ENCODE measurements at regions not wholly inside any gene's neighbourhood (a gene's known extent, or its start where the extent isn't known, plus 50 kb on each side); places are given as distances from the start of the nearest gene placed in this dataset.

DNA sequence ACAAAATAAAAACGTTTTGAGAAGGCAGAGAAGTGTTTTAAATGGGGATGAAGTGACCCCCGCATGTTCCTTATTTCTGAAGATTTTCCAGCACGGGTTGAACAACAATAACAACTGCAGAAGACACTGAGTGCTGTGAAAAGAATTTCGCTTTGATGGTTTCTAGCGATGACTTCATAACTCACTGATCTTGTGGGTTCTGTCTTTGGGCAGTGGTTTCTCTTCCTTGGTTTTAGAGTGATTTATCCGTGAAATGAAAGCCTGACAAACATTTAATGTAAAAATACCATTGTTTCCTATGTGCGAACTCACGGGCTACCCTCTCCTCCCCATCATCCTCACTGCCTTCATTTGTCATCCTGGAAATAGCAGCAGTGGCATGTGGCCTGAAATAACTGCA is 793.9 kb downstream of the QKI start:
- H4K20me1 ChIP-seq (ENCODE audit: insufficient read depth, low read length, poor library complexity, severe bottlenecking) = no peaks in the 10 kb centered on the region

GRCh38 chr6:164206807-164207423 is 792.4 kb downstream of the QKI start:
- no peaks in the 10 kb centered on the region for H4K20me1 ChIP-seq (ENCODE audit: insufficient read depth, low read length, poor library complexity, severe bottlenecking)
- no peaks in the 10 kb centered on the region for H3K9me2 ChIP-seq (replicated peaks; ENCODE audit: low read depth, low read length)
- no peaks in the 10 kb centered on the region for H3K27me3 ChIP-seq (ENCODE audit: insufficient read depth, low read length, poor library complexity, severe bottlenecking)
- no peak overlapping the region for H3K4me2 ChIP-seq (ENCODE audit: low read depth, low read length, poor library complexity, severe bottlenecking)
- no peak overlapping the region for H3K9ac ChIP-seq (ENCODE audit: low read depth, low read length, poor library complexity, severe bottlenecking)
- no peaks in the 10 kb centered on the region for H3K36me3 ChIP-seq (ENCODE audit: insufficient read depth, low read length)
- no peak overlapping the region for H3K4me3 ChIP-seq (ENCODE audit: low read length, poor library complexity, severe bottlenecking)
- H2AFZ ChIP-seq (ENCODE audit: low read length) = no peak overlapping the region
- TF ChIP-seq EZH2phosphoT487 (IDR thresholded peaks at IDR 0.05; ENCODE audit: borderline replicate concordance) = no peak
- TF ChIP-seq, protein P1, sequence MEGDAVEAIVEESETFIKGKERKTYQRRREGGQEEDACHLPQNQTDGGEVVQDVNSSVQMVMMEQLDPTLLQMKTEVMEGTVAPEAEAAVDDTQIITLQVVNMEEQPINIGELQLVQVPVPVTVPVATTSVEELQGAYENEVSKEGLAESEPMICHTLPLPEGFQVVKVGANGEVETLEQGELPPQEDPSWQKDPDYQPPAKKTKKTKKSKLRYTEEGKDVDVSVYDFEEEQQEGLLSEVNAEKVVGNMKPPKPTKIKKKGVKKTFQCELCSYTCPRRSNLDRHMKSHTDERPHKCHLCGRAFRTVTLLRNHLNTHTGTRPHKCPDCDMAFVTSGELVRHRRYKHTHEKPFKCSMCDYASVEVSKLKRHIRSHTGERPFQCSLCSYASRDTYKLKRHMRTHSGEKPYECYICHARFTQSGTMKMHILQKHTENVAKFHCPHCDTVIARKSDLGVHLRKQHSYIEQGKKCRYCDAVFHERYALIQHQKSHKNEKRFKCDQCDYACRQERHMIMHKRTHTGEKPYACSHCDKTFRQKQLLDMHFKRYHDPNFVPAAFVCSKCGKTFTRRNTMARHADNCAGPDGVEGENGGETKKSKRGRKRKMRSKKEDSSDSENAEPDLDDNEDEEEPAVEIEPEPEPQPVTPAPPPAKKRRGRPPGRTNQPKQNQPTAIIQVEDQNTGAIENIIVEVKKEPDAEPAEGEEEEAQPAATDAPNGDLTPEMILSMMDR (conservative IDR thresholded peaks at IDR 0.05; ENCODE audit: low read length) = no peak
- no peaks in the 10 kb centered on the region; the same call in 1 of the 2 replicates for H3K9me3 ChIP-seq (ENCODE audit: insufficient read depth, low read depth, low read length)
- H3K4me1 ChIP-seq (ENCODE audit: insufficient read depth, low read length, poor library complexity, severe bottlenecking) = no peaks in the 10 kb centered on the region
- H3K79me2 ChIP-seq (ENCODE audit: insufficient read depth, low read length) = no peaks in the 10 kb centered on the region
- no peaks in the 10 kb centered on the region for H3F3A ChIP-seq (ENCODE audit: low read depth)

More for the DNA sequence above, 793.9 kb downstream of the QKI start:
- H3K9ac ChIP-seq (ENCODE audit: low read depth, low read length, poor library complexity, severe bottlenecking) = no peak overlapping the region
- H2AFZ ChIP-seq (ENCODE audit: low read length) = no peak overlapping the region
- TF ChIP-seq, protein P1 (conservative IDR thresholded peaks at IDR 0.05; ENCODE audit: low read length) = no peak
- no peak for TF ChIP-seq EZH2phosphoT487 (IDR thresholded peaks at IDR 0.05; ENCODE audit: borderline replicate concordance)
- H3K36me3 ChIP-seq (ENCODE audit: insufficient read depth, low read length) = no peaks in the 10 kb centered on the region
- no peaks in the 10 kb centered on the region for H3K4me1 ChIP-seq (ENCODE audit: insufficient read depth, low read length, poor library complexity, severe bottlenecking)
- H3K9me2 ChIP-seq (replicated peaks; ENCODE audit: low read depth, low read length) = no peaks in the 10 kb centered on the region
- no peaks in the 10 kb centered on the region for H3K79me2 ChIP-seq (ENCODE audit: insufficient read depth, low read length)
- no peaks in the 10 kb centered on the region; the same call in 1 of the 2 replicates for H3K9me3 ChIP-seq (ENCODE audit: insufficient read depth, low read depth, low read length)
- no peak overlapping the region for H3K4me2 ChIP-seq (ENCODE audit: low read depth, low read length, poor library complexity, severe bottlenecking)
- H3F3A ChIP-seq (ENCODE audit: low read depth) = no peaks in the 10 kb centered on the region
- H3K27me3 ChIP-seq (ENCODE audit: insufficient read depth, low read length, poor library complexity, severe bottlenecking) = no peaks in the 10 kb centered on the region
- no peak overlapping the region for H3K4me3 ChIP-seq (ENCODE audit: low read length, poor library complexity, severe bottlenecking)

GRCh38 chr6:164200071-164200470 is 785.6 kb downstream of the QKI start:
- no peaks in the 10 kb centered on the region for H3K36me3 ChIP-seq (ENCODE audit: insufficient read depth, low read length)
- H3K79me2 ChIP-seq (ENCODE audit: insufficient read depth, low read length) = no peaks in the 10 kb centered on the region
- no peak overlapping the region for H2AFZ ChIP-seq (ENCODE audit: low read length)
- no peaks in the 10 kb centered on the region for H3K9me3 ChIP-seq (ENCODE audit: insufficient read depth, low read depth, low read length)
- no peak overlapping the region for H3K9ac ChIP-seq (ENCODE audit: low read depth, low read length, poor library complexity, severe bottlenecking)
- H3K27me3 ChIP-seq (ENCODE audit: insufficient read depth, low read length, poor library complexity, severe bottlenecking) = no peaks in the 10 kb centered on the region
- no peaks in the 10 kb centered on the region for H4K20me1 ChIP-seq (ENCODE audit: insufficient read depth, low read length, poor library complexity, severe bottlenecking)
- no peaks in the 10 kb centered on the region for H3K9me2 ChIP-seq (replicated peaks; ENCODE audit: low read depth, low read length)
- no peaks in the 10 kb centered on the region for H3F3A ChIP-seq (ENCODE audit: low read depth)
- H3K4me2 ChIP-seq (ENCODE audit: low read depth, low read length, poor library complexity, severe bottlenecking) = no peak overlapping the region
- H3K4me3 ChIP-seq (ENCODE audit: low read length, poor library complexity, severe bottlenecking) = no peak overlapping the region
- TF ChIP-seq, protein P1 (conservative IDR thresholded peaks at IDR 0.05; ENCODE audit: low read length) = no peak
- no peak for TF ChIP-seq EZH2phosphoT487 (IDR thresholded peaks at IDR 0.05; ENCODE audit: borderline replicate concordance)
- no peaks in the 10 kb centered on the region for H3K4me1 ChIP-seq (ENCODE audit: insufficient read depth, low read length, poor library complexity, severe bottlenecking)
